D721Med (cell line): ENCODE measurements at regions not wholly inside any gene's neighbourhood (a gene's known extent, or its start where the extent isn't known, plus 50 kb on each side); places are given as distances from the start of the nearest gene placed in this dataset.

ENCODE experiments used
- DNase-seq: peaks from one replicate; pipeline ENCODE4 v3.0.0; 2011; ENCODE audit warnings: low spot score; ENCODE audit not compliant: insufficient read length
- FAIRE-seq: peaks from 2 replicates; lab custom pipeline; 2011; peaks lifted over from hg19 to GRCh38; lab: Jason Lieb, UNC
- TF ChIP-seq, protein P1 (sequence below): IDR thresholded peaks from 2 replicates; pipeline ENCODE4 v1.5.1; 2012; ENCODE audit warnings: mild to moderate bottlenecking, control low read depth; ENCODE audit not compliant: insufficient read depth; ENCODE audit errors: missing control alignments

- no peak for FAIRE-seq
- DNase-seq = no peak
- TF ChIP-seq, protein P1, sequence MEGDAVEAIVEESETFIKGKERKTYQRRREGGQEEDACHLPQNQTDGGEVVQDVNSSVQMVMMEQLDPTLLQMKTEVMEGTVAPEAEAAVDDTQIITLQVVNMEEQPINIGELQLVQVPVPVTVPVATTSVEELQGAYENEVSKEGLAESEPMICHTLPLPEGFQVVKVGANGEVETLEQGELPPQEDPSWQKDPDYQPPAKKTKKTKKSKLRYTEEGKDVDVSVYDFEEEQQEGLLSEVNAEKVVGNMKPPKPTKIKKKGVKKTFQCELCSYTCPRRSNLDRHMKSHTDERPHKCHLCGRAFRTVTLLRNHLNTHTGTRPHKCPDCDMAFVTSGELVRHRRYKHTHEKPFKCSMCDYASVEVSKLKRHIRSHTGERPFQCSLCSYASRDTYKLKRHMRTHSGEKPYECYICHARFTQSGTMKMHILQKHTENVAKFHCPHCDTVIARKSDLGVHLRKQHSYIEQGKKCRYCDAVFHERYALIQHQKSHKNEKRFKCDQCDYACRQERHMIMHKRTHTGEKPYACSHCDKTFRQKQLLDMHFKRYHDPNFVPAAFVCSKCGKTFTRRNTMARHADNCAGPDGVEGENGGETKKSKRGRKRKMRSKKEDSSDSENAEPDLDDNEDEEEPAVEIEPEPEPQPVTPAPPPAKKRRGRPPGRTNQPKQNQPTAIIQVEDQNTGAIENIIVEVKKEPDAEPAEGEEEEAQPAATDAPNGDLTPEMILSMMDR = no peak
These were observed 607.8 kb upstream of the ARID1B start for GRCh38 chr6:156169371-156169770.

DNA sequence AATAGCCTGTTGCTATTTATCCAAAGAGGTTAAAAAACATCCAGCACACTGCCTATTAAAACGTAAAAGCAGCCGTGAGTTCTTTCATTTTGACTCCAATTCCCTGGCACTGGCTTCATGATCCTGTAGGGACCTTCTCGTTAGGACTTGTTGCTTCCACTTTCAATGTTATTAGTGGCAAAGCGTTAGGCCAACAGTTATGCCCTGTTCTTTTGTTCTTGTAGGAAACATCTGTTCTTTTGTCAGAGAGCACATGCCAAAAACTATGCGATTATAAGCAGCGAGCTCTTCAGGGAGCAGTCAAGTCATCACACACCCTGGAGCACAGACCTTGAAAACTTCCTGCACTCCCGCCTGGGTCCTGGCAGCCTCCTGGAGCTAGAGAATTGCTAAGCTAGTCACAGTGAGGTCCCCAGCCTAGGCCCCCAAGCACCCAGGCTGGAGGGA lies 609.5 kb upstream of the ARID1B start:
- FAIRE-seq = no peak
- TF ChIP-seq, protein P1 = no peak
- no peak for DNase-seq

- TF ChIP-seq, protein P1 = no peak
- FAIRE-seq (no peak), DNase-seq (no peak)
These were observed 610.1 kb upstream of the ARID1B start for GRCh38 chr6:156167016-156167624.

DNA sequence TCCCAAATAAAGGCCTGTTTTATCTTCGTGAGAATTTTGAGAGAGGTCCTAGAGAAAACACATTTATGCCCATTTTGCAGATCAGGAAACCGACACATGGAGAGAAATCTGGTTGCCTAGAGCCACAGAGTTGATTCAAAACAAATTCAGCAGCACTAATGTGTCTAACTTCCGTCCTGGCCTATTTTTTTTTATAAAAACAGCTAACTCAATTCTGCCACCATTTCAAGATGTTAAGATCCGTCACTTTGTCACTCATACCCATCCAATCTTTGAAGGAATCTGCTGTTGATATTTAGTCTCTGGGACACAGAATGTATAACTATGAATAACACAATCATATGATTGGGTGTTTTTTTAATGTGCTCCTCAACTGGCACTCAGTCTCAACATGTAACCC lies 611.1 kb upstream of the ARID1B start:
- no peak for FAIRE-seq
- no peak for DNase-seq
- TF ChIP-seq, protein P1 = no peak

GRCh38 chr6:156164701-156165452 lies 612.3 kb upstream of the ARID1B start:
- FAIRE-seq = no peak
- TF ChIP-seq, protein P1 = no peak
- DNase-seq = no peak

- TF ChIP-seq, protein P1 = no peak
- FAIRE-seq (no peak), DNase-seq (no peak)
These were observed 613.9 kb upstream of the ARID1B start for GRCh38 chr6:156163311-156163710.

GRCh38 chr6:156161471-156161870 lies 615.7 kb upstream of the ARID1B start:
- TF ChIP-seq, protein P1 = no peak
- DNase-seq = no peak
- no peak for FAIRE-seq
